ENCODE measurements at regions not wholly inside any gene's neighbourhood (a gene's known extent, or its start where the extent isn't known, plus 50 kb on each side); places are given as distances from the start of the nearest gene placed in this dataset.

GRCh38 chrX:106499473-106499872 lies 112.3 kb upstream of the RADX start:
- no peak for TF ChIP-seq CTCF (conservative IDR thresholded peaks at IDR 0.05)
- Mint-ChIP-seq H3K36me3 (ENCODE audit: low read depth) (no peaks in the 10 kb centered on the region), H3K27ac (ENCODE audit: unreplicated experiment) (no peak overlapping the region), H3K9me3 (peaks cover 7% of the 10 kb centered on the region), H3K27me3 (ENCODE audit: low read depth) (no peaks in the 10 kb centered on the region), H3K4me1 (peaks cover 6% of the 10 kb centered on the region), H3K4me3 (no peak overlapping the region)
- DNase-seq (ENCODE audit: low read depth, low spot score), result no peak

GRCh38 chrX:106510713-106511403 lies 100.9 kb upstream of the RADX start:
- Mint-ChIP-seq H3K4me1 (no peaks in the 10 kb centered on the region), H3K27me3 (ENCODE audit: low read depth) (no peaks in the 10 kb centered on the region), H3K4me3 (no peak overlapping the region), H3K9me3 (peaks cover 5% of the 10 kb centered on the region), H3K36me3 (ENCODE audit: low read depth) (no peaks in the 10 kb centered on the region), H3K27ac (ENCODE audit: unreplicated experiment) (no peak overlapping the region)
- TF ChIP-seq CTCF (conservative IDR thresholded peaks at IDR 0.05), result no peak
- no peak for DNase-seq (ENCODE audit: low read depth, low spot score)
